GM12875 (cell line): ENCODE measurements at regions not wholly inside any gene's neighbourhood (a gene's known extent, or its start where the extent isn't known, plus 50 kb on each side); places are given as distances from the start of the nearest gene placed in this dataset.

Experiments used
- H3K4me3 ChIP-seq: one replicate; pipeline ENCODE4 v1.5.1; 2011; ENCODE audit warnings: low read depth, low read length, control low read depth
- CTCF ChIP-seq: IDR thresholded peaks from 2 replicates; pipeline ENCODE4 v1.5.1; 2011; ENCODE audit warnings: low read depth, mild to moderate bottlenecking, control low read depth, inconsistent platforms, low read length, moderate library complexity, borderline replicate concordance; ENCODE audit not compliant: insufficient read depth

- H3K4me3 ChIP-seq, result no peak overlapping the region
- TF ChIP-seq CTCF, result no peak
Observed at GRCh38 chr9:33677506-33677809, 117.9 kb upstream of the PRSS3 start.

- no peak overlapping the region for H3K4me3 ChIP-seq
- TF ChIP-seq CTCF, result no peak
Observed at GRCh38 chr9:33677961-33678360, 117.4 kb upstream of the PRSS3 start.

- no peak for TF ChIP-seq CTCF
- no peak overlapping the region for H3K4me3 ChIP-seq
Observed at GRCh38 chr9:33682551-33682950, 112.8 kb upstream of the PRSS3 start.

GRCh38 chr9:33684831-33685230, 110.5 kb upstream of the PRSS3 start:
- H3K4me3 ChIP-seq, result no peak overlapping the region
- TF ChIP-seq CTCF, result no peak

- no peak overlapping the region for H3K4me3 ChIP-seq
- no peak for TF ChIP-seq CTCF
Observed at GRCh38 chr9:33686942-33687341, 108.4 kb upstream of the PRSS3 start.

GRCh38 chr9:33687779-33688178, 107.6 kb upstream of the PRSS3 start:
- H3K4me3 ChIP-seq, result no peak overlapping the region
- no peak for TF ChIP-seq CTCF

- TF ChIP-seq CTCF, result no peak
Observed at GRCh38 chr9:33690143-33690933, 105.0 kb upstream of the PRSS3 start.

More at GRCh38 chr9:33690143-33690933, 105.0 kb upstream of the PRSS3 start:
- no peak overlapping the region for H3K4me3 ChIP-seq
